Peyer's patch (tissue), 4 donors: ENCODE measurements at regions not wholly inside any gene's neighbourhood (a gene's known extent, or its start where the extent isn't known, plus 50 kb on each side); places are given as distances from the start of the nearest gene placed in this dataset.
"Not testable (repeated sequence)": the region's sequence is repeated elsewhere in the genome, so short reads cannot be mapped to it uniquely, and the experiment has no call there.

Source experiments
- CTCF ChIP-seq, 6 experiments: fragments of 450-650 bp in 4 of 6; fragments of 200-600 bp in 2 of 6; sonication (generic) in 1 of 6; IDR thresholded peaks; one replicate each; pipeline ENCODE4 v1.5.1; 2017 to 2019; ENCODE audit warnings: antibody characterized with exemption in 6 of 6, mild to moderate bottlenecking in 3 of 6, moderate library complexity in 1 of 6
- POLR2A ChIP-seq, 2 donors: fragments of 450-650 bp; IDR thresholded peaks; one replicate each; pipeline ENCODE4 v1.5.1; 2017; ENCODE audit warnings: antibody characterized with exemption in 2 of 2, mild to moderate bottlenecking in 2 of 2, moderate library complexity in 2 of 2

DNA sequence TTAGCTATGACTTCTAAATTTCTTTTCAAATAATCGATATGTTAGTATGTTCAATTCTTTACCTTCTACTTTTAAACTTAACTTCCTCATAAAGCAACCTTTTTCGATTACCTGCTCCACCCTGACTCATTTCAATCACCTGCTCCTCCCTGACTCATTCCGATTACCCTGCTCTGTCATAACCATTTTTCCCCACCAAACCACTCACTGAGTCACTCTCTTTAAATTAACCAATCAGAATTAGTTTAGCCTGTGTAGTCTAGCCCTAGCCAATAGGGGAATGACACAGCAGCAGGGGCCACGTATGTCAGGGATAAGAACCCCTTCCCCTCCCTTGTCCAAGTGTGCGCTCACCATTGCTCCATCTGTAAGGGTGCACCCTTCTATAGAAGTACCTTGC, 530.1 kb upstream of the STEAP1 start:
- TF ChIP-seq CTCF, POLR2A (IDR thresholded peaks at IDR 0.05): not testable (repeated sequence)
